ENCODE measurements at regions not wholly inside any gene's neighbourhood (a gene's known extent, or its start where the extent isn't known, plus 50 kb on each side); places are given as distances from the start of the nearest gene placed in this dataset.

DNA sequence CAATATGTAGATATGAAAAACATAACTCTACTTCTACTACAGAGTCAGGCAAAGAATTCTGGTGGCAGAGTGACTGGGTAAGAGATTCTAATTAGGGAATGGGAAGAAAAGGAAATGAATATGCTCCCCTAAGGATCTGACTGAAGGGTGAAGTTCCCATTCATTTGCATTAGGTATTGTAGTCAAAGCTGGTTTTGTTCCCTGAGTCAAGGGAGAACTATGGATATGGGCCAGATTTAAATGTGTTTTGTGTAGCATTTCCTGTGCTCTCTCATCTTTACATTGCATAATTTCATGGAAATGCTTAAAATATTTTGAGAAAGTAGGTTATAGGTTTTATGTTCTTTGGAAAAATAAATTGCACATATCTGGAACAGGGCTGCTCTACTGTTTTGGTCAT, 299.7 kb downstream of the BTBD3 start (continued):
- TF ChIP-seq, protein P1, sequence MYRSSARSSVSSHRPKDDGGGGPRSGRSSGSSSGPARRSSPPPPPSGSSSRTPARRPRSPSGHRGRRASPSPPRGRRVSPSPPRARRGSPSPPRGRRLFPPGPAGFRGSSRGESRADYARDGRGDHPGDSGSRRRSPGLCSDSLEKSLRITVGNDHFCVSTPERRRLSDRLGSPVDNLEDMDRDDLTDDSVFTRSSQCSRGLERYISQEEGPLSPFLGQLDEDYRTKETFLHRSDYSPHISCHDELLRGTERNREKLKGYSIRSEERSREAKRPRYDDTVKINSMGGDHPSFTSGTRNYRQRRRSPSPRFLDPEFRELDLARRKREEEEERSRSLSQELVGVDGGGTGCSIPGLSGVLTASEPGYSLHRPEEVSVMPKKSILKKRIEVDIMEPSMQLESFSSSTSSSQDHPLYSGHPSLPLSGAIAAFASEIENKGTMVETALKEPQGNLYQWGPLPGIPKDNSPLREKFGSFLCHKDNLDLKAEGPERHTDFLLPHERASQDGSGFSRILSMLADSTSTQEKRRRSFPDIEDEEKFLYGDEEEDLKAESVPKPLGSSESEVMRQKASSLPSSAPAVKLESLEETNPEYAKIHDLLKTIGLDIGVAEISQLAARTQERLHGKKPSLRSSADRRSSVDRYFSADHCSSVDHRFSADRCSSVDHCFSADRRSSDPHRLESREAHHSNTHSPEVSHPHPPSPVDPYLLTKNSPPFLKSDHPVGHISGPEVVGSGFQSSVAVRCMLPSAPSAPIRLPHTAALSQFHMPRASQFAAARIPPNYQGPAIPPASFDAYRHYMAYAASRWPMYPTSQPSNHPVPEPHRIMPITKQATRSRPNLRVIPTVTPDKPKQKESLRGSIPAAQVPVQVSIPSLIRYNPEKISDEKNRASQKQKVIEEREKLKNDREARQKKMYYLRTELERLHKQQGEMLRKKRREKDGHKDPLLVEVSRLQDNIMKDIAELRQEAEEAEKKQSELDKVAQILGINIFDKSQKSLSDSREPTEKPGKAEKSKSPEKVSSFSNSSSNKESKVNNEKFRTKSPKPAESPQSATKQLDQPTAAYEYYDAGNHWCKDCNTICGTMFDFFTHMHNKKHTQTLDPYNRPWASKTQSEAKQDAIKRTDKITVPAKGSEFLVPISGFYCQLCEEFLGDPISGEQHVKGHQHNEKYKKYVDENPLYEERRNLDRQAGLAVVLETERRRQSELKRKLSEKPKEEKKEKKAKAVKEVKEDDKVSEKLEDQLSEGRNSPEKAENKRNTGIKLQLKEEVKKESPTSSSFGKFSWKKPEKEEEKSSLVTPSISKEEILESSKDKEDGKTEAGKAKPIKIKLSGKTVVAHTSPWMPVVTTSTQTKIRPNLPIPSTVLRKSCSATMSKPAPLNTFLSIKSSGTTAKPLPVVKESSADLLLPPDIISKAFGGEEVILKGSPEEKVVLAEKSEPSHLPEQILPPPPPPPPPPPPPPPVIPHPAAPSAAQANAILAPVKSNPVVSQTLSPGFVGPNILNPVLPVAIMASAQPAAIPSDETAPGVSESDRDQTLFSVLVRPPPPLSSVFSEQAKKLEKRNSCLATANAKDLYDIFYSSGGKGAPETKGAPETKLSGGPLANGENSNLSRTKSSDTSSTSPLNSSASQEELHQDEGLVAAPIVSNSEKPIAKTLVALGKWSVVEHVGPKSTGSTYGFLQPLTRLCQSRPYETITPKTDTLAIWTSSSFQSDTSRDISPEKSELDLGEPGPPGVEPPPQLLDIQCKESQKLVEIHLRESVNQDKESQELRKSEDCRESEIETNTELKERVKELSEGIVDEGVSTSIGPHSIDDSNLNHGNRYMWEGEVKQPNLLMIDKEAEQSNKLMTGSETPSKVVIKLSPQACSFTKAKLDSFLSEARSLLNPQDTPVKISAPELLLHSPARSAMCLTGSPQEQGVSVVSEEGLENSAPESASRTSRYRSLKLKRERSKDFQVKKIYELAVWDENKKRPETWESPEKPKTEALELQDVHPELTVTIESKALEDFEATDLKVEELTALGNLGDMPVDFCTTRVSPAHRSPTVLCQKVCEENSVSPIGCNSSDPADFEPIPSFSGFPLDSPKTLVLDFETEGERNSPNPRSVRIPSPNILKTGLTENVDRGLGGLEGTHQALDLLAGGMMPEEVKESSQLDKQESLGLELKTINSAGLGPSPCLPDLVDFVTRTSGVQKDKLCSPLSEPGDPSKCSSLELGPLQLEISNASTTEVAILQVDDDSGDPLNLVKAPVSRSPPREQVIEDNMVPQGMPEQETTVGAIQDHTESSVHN (IDR thresholded peaks at IDR 0.05; ENCODE audit: borderline replicate concordance in 1 of 2, low read depth in 1 of 2) = no peak

DNA sequence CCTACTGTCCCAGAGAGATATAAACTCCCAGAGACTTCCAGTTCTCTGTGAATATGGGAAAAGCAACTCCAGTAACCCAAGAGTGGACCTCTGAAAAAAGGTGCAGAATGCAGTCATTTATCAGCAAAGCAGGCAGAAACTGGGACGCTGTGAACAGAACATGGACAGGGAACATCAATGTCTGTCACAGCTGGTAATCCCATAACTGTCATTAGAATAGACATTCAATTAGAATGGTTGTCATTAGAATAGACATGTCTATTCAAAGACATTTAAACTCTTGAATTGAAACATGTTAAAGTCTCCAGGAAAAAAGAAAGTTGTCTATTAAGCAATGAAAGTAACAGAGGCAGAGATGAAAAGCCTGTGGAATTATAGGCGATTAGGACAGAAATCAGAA, 302.1 kb downstream of the BTBD3 start:
- Histone ChIP-seq H3K36me3 (ENCODE audit: control insufficient read depth, insufficient read depth, low read length) (no peaks in the 10 kb centered on the region), H4K20me1 (replicated peaks; ENCODE audit: control insufficient read depth, insufficient read depth, low read length) (no peaks in the 10 kb centered on the region), H2AFZ (ENCODE audit: low read depth, low read length) (no peak overlapping the region), H3K9ac (ENCODE audit: insufficient read depth in 1 of 2, low read depth in 2 of 2, low read length in 2 of 2) (no peak overlapping the region), H3K4me2 (ENCODE audit: insufficient read depth, low read length) (no peak overlapping the region), H3K9me3 (replicated peaks; ENCODE audit: control insufficient read depth, insufficient read depth, low read depth, low read length) (no peaks in the 10 kb centered on the region), H3K9me1 (ENCODE audit: control insufficient read depth, insufficient read depth, low read length) (no peaks in the 10 kb centered on the region), H3K4me3 (no peak overlapping the region), H3K27ac (ENCODE audit: extremely low read depth, low read depth, low read length) (no peak overlapping the region), H3K27me3 (ENCODE audit: control insufficient read depth in 2 of 2, insufficient read depth in 2 of 2, low read length in 2 of 2) (no peaks in the 10 kb centered on the region), H3K4me1 (replicated peaks in 1 of 2; ENCODE audit: control insufficient read depth in 2 of 2, insufficient read depth in 2 of 2, low read length in 2 of 2) (no peaks in the 10 kb centered on the region), H3K79me2 (ENCODE audit: control insufficient read depth, insufficient read depth, low read length) (no peaks in the 10 kb centered on the region)
- FAIRE-seq (no peak), ATAC-seq (no peak), DNase-seq (ENCODE audit: extremely low read depth in 1 of 4, low spot score in 3 of 4) (no peak)
- intact Hi-C loops (cut with micrococcal nuclease) (no loop called here), in situ Hi-C loops (cut with MboI) (no loop called here)
- ChIA-PET CTCF (ENCODE audit: low intra/inter-chr PET ratio) (no interaction called here), POLR2A (no interaction called here)
- no TSS peak for BruUV-seq (replicated peaks)
- TF ChIP-seq IRF2 (CRISPR knock-in tag; IDR thresholded peaks at IDR 0.05) = no peak
- TF ChIP-seq L3MBTL2 (IDR thresholded peaks at IDR 0.05) = no peak
- TF ChIP-seq POLR2AphosphoS2 (IDR thresholded peaks at IDR 0.05; ENCODE audit: low read length) = no peak
- no peak for TF ChIP-seq KLF10 (CRISPR knock-in tag; IDR thresholded peaks at IDR 0.05)
- no peak for TF ChIP-seq GABPA (tag; conservative IDR thresholded peaks at IDR 0.05; ENCODE audit: low read depth)
- TF ChIP-seq, protein P2, sequence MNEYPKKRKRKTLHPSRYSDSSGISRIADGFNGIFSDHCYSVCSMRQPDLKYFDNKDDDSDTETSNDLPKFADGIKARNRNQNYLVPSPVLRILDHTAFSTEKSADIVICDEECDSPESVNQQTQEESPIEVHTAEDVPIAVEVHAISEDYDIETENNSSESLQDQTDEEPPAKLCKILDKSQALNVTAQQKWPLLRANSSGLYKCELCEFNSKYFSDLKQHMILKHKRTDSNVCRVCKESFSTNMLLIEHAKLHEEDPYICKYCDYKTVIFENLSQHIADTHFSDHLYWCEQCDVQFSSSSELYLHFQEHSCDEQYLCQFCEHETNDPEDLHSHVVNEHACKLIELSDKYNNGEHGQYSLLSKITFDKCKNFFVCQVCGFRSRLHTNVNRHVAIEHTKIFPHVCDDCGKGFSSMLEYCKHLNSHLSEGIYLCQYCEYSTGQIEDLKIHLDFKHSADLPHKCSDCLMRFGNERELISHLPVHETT (CRISPR knock-in tag; conservative IDR thresholded peaks at IDR 0.05 in 1 of 2, IDR thresholded peaks at IDR 0.05 in 1 of 2) = no peak
- no peak for TF ChIP-seq NFIC (IDR thresholded peaks at IDR 0.05)
- 10% methylated on average over 2 of the region's 2 CpGs for WGBS (ENCODE audit: insufficient coverage, low coverage, missing lambda C conversion rate)
